Left hindlimb (tissue), 1 donor: ENCODE measurements at regions not wholly inside any gene's neighbourhood (a gene's known extent, or its start where the extent isn't known, plus 50 kb on each side); places are given as distances from the start of the nearest gene placed in this dataset.
A peak's percentile ranks its signal among the peaks of the same experiment; 100 is the strongest.

Experiments
- DNase-seq: peaks from one replicate; pipeline ENCODE4 v3.0.0-alpha.2; 2018

DNA sequence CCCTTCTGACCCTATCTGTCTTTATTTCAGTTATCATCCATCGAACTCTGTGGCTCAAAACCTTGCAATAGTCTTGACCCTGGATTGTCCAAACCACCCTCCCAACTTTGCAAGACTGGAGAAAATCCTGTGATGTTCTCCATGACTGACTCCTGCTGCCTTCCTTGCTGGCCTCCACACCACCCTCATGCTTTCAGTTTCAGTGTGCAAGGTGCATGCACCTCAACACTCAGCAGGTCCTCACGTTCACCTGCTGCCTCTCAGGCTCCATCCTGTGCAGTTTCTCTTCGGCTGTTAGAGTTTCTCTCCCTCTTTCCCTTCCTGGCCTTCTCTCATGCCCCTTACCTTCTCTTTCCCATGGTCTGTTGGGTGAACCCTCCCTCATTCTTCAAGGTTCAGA lies 59.4 kb upstream of the ASIC2 start:
- no peak for DNase-seq

DNA sequence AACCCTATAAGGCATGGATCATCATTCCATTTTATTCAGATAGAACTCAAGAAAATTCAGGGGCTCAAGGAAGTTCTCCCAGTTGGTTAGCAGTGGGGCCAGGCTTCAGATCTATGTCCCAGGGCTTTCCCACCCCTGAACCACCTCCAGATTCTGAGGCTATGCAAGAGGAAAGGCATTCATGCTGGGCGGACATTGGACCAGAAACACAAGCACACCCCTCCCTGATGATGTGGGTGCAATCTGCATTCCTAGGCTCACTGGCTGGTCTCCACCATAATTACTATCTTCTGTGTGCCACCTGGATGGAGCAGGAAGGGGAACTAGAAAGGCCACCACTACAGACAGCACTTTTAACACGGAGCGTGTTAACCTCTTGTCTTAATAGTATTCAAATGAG lies 63.2 kb upstream of the ASIC2 start:
- DNase-seq = no peak

DNA sequence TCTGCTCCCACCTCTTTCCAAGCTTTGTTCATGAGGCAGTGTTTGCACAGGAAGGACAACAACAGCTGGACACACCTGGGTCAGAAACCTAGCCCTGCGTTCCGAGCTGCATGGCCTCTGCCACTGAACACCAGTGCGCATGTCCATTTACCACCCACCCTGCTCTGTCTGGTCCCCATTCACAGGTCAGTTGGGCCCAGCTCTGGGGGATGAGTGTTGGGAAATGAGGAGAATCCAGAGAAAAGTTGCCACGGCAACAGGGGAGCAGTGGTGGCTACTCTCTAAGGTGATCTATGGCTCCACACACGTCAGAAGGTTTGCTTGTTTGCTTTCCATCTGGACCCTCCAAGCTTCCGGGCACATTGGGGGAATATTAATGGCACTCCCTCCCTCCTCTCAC lies 70.4 kb upstream of the ASIC2 start:
- DNase-seq = no peak

- no peak for DNase-seq
These were observed 73.9 kb upstream of the ASIC2 start for GRCh38 chr17:33366960-33367359.

GRCh38 chr17:33369149-33369548 lies 76.1 kb upstream of the ASIC2 start:
- no peak for DNase-seq

DNA sequence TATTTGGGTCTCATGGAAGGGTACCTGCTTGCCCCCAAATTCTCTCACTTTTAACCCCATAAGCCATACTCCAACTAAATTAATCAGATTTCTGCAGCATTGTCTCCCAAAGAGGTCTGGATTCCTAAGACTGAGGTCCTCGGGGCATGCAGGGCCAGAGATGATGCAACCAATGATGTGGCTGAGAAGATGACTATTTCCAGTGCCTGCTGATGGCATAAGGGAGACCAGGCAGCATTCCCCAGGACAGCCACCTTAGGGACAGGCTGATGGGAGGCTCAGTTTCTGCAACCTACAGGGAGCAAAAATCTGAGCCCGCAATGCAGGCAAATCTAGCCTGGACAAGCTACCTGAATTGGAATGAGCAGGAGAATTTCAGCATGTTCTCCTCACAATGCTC lies 76.8 kb upstream of the ASIC2 start:
- no peak for DNase-seq

DNA sequence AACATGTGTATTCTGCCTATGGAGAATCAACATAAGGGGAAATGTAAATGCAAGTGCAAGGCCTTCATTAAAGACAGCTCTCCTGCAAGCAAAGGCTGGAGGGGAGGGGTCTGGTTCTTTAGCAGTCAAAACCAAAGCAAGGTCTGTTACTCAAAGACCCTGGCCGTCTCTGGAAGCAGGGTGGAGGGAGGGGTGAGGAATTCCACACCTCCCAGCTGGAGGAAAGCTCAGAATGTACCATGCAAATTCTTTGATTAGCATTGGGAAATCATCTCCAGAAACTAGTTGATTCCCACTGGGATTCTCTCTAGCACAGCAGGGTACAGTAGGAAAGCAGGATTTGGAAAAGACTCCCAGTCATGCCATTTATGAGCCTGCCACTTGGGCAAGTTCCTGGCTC lies 77.3 kb upstream of the ASIC2 start:
- DNase-seq = no peak

- no peak for DNase-seq
These were observed 78.3 kb upstream of the ASIC2 start for GRCh38 chr17:33371377-33371776.

GRCh38 chr17:33373273-33373672 lies 80.2 kb upstream of the ASIC2 start:
- DNase-seq = no peak

DNA sequence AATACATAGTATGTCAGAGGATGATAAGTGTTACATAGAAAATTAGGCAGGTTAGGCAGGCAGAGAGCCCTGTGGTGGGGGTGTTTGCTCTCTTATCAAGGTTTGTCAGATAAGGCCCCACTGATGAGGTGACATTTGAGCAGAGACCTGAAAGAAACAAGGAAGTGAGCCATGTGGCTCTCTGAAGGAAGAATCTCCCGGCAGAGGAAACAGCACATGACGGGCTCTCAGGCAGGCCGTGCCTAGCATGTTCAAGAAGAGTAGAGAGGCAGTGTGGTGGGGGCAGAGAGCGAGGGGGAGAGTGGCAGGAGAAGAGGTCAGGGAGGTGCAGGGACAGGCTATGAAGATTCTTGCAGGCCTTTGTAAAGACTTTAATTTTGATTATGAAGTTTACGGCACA lies 82.0 kb upstream of the ASIC2 start:
- DNase-seq = no peak

DNA sequence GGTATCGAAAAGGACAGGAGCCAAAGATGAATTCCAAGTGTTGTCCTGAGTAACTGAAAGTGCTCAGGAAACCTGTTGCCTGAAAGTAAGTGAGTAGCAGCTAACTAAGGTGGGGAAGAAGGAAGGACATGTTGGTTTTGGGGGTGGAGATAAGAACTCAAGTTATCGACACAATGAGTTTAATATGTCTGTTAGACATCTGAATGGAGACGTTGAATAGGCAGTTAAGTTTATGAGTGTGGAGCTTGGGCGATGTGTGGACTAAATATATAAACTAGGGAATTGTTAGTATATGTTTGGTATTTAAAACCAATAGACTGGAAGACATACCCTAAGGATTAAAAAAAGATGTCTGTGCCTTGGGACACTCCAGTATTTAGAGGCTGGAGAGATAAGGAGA lies 82.7 kb upstream of the ASIC2 start:
- DNase-seq = no peak

- no peak for DNase-seq
These were observed 84.9 kb upstream of the ASIC2 start for GRCh38 chr17:33377837-33378595.

DNA sequence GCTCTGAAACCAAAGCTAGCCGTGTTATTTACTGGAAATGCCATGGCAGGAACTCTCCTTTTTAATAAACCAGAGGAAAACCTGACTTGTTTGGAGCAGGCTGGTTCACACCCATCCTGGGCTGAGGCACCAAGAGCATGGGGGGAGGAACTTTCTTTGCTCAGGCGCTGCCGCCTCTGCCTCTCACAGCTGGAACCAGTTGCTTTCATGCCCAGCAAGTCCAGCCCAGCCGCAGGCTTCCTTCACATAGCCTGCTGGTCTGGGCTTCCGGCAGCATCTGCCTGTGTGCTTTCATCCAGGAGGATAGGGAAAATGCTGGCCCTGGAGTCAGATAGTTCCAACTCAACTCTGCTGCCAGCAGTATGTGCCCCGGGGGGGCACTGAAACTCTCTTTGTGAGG lies 88.1 kb upstream of the ASIC2 start:
- DNase-seq = peak; percentile 60

DNA sequence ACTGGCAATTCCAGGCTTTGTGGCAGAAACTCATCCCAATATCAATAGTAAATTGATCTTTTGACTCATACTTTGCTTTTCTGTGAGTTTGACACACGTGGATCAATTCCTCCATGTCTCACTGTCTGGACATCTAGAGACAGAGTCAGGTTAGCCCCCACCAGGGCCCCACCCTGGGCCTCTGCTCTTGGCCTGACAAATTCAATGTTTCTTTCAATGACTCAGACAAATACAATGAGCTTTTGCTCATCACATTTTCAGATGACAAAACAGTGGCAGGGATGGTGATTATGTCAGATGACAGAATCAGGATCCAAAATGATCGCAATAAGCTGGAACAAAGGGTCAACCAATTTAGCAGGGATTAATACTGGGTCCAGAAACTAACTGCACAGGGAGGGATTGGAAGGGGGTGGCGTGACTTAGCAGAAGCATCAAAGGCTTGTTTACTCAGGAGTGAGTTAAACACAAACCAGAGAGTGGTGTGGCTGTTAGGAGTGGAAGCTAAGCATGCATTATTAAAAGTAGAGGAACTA lies 90.5 kb upstream of the ASIC2 start:
- no peak for DNase-seq

GRCh38 chr17:33385133-33385532 lies 92.0 kb upstream of the ASIC2 start:
- DNase-seq = no peak

DNA sequence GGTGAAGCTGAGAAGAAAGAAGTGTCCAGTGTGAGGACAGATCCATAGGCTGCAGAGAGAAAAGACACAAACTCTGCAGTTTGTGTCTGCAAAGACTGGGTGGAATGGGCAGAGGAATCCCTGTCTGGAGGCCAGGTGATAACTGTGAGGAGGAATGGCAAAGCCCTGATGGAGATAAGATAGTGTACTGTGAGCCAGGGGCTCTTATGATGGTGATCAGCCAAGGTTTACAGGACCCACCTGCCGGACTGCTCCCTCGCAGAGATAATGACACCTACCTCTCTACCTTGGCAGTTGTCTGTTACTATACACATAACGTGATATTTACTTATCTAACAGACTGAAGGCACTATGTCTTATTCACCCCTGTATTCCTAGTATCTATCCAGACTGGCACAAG lies 92.6 kb upstream of the ASIC2 start:
- no peak for DNase-seq

DNA sequence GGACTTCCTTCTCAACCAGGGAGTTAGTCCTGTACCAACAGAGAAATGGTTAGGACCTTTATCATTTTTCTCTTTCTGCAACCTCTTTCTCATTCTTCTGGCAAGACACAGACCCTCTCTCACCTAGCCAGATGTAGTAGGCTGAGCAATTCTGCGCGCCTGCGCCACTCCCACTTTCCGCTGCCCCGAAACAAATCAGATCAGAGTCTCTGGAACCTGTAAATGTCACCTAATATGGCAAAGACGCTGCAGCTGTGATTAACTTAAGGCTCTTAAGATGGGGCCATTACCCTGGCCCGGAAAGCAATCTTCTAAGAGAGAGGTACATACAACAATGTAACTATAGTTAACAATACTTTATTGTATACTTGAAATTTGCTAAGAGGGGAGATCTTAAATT lies 94.3 kb upstream of the ASIC2 start:
- no peak for DNase-seq

DNA sequence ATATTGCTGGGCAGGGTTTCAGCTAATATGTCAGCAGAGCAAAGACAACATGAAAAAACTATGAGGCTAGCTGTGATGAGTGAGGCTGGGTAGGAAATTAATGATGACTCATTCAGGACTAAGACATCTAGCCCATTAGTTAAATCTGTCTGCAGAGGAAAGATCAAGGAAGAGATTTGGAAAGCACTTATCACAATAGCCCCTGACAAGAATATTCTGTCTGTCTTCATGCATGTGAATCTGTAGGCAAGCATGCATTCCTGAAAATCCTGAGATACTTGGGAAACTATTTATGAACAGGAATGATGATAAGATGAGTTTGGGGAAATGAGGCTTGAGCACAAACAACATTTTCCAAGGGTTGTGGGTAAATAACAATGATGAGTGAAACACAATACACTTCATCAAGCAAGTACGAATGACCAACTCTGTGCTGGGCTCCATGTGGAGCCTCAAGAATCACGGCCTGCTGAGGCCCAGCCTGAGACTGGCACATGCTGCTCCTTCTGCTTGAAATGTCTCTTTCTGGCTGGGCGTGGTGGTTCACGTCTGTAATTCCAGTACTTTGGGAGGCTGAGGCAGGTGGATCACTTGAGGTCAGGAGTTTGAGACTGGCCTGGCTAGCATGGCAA lies 96.5 kb upstream of the ASIC2 start:
- DNase-seq = no peak

GRCh38 chr17:33390479-33391176 lies 97.5 kb upstream of the ASIC2 start:
- no peak for DNase-seq

GRCh38 chr17:33396818-33397217 lies 103.7 kb upstream of the ASIC2 start:
- DNase-seq = no peak

DNA sequence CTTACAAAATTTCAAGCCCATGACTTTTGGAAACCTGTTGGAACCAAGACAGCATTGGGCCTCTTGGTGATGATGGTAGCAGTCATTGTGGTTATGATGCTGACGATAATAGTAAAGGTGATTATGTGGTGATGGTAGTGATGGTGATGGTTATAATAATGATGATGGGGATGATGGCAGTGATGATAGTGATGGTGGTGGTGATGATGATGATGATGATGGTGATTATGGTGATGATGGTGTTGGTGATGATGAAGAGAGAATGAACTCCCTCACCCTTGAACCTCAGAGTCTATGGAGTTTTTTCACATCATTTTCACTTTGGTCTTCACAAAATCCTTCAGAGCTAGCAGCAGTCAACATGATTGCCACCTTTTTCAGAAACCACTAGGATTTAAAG lies 105.3 kb upstream of the ASIC2 start:
- no peak for DNase-seq

GRCh38 chr17:33401249-33401648 lies 108.2 kb upstream of the ASIC2 start:
- DNase-seq = no peak

GRCh38 chr17:33403194-33403593 lies 110.1 kb upstream of the ASIC2 start:
- DNase-seq = no peak
